Erythroblast (primary cell): ENCODE measurements at regions not wholly inside any gene's neighbourhood (a gene's known extent, or its start where the extent isn't known, plus 50 kb on each side); places are given as distances from the start of the nearest gene placed in this dataset.
"Not testable (repeated sequence)": the region's sequence is repeated elsewhere in the genome, so short reads cannot be mapped to it uniquely, and the experiment has no call there.

Experiments
- DNase-seq, 2 experiments: peaks; one replicate each; lab custom pipeline; 2025; lab: John Stamatoyannopoulos, UW
- GATA1 ChIP-seq: IDR thresholded peaks from 2 replicates; pipeline ENCODE4 v1.6.1; 2011; ENCODE audit warnings: low read depth, mild to moderate bottlenecking, control low read depth, low read length, moderate library complexity
- POLR2A ChIP-seq: IDR thresholded peaks from 2 replicates; pipeline ENCODE4 v1.6.1; 2011; ENCODE audit warnings: mild to moderate bottlenecking, low read length

DNA sequence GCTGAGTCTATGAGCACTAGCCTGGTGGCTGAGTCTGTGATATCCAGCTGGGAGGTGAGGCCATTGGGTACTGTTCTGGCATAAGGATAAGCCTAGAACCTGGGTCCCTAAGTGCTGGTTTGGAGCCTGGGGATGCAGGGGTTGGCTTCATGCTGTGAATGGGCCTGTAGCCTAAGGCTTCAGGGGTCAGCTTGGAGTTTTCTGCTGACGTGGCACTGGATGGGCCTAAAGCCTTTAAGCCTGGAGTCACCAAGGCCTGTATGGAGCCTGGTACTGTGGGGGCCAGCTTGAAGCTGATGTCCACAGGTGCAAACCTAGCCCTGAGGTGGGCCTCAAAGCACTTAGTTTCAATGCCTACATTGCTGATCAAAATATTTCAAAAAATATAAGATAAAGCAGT, 979.6 kb upstream of the POU3F4 start:
- DNase-seq = no peak
- no peak for TF ChIP-seq POLR2A
- TF ChIP-seq GATA1 = no peak

DNA sequence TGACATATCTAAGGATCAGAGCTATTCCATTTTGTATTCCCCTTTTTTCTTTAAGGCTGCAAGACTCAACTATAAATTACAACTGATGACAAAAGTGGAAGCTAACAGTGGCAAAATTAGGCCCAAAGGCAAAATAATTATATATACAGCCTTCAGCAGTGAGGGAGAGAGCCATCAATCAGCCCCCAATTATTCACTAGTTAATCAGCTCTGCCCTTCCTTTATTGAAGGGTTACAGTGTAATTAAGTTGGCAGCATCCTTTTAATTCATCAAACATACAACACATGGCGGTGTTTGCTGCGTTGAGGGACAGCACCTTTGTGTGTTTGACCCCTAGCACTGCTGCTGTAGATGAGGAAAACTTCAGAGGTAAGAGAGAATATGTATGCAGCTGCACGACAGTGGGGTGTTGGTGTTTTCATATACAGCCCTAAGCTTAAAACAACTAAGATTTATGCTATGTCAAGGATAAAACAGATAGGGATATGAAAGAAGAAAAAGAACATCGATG, 973.9 kb upstream of the POU3F4 start:
- TF ChIP-seq POLR2A = no peak
- no peak for TF ChIP-seq GATA1
- DNase-seq = no peak

DNA sequence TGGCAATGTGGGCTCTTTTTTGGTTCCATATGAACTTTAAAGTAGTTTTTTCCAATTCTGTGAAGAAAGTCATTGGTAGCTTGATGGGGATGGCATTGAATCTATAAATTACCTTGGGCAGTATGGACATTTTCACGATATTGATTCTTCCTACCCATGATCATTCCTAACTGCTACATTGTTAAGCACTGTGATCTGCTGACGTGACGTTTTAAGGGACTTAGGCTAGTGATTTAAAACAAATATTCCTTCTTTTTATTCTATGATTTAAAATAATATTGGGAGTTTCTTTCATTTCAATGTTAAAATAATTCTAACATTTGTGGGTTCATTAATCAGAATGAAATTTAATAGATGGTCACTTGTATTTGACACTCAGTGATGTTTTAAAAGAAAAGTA, 970.9 kb upstream of the POU3F4 start:
- not testable (repeated sequence) for DNase-seq

DNA sequence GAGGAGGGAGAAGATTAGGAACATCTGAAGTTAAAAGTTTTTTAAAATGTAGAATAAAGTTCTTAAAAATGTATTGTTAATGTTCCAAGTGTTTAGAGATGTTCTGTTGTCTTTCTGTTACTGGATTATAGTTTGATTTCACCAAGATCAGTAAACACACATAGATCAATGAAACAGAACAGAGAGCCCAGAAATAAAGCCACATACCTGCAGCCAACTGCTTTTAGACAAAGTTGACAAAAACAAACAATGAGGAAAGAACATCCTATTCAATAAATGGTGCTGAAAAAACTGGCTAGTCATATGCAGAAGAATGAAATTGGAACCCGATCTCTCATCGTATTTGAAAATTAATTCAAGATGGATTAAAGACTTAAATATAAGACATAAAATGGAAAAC, 966.3 kb upstream of the POU3F4 start:
- no peak for TF ChIP-seq POLR2A
- TF ChIP-seq GATA1 = no peak
- DNase-seq = no peak

DNA sequence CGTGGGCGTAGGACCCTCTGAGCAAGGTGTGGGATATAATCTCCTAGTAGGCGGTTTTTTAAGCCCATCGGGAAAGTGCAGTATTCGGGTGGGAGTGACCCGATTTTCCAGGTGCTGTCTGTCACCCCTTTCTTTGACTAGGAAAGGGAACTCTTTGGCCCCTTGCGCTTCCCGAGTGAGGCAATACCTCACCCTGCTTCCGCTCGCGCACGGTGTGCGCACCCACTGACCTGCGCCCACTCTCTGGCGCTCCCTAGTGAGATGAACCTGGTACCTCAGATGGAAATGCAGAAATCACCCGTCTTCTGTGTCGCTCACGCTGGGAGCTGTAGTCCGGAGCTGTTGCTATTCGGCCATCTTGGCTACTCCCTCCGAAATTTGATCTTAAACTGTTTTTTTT, 955.9 kb upstream of the POU3F4 start:
- DNase-seq = not testable (repeated sequence)

DNA sequence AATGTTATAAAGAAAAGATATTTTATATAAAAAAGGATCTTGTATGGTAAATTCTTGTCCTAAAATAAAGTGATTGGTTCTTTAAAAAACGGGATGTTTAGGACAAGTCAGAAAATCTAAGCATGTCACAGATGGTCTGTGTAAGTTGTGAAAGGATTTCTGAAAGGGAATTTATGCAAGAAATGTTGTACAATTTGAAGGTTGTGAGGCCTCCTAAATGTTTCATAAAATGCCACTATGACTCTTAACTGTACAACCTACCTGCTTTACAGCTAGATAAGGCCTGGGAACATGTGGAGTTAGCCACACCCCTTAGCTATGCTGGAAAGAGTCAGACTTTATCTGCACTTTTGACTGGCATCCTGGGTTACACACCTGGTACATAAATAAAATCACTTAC, 951.5 kb upstream of the POU3F4 start:
- DNase-seq = no peak
- TF ChIP-seq GATA1 (no peak), POLR2A (no peak)

DNA sequence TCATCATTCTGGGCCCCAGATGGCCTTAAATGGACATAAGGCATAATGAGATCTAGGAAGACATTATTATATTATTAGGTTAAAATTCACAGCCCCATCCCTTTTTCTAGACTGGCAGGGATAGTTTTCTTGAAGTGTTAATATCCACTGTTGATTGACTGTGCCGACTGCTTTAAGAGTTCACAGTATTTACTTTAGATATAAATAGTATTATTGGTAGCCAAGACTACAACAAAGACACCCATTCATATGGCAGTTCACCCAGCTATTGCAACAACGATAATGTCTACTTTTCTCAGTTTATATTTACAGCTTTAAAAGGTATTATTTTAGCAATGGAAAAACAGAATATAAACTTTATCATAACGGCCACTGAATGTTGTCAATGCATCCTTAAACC, 922.2 kb upstream of the POU3F4 start:
- DNase-seq = no peak
- TF ChIP-seq GATA1 = no peak
- no peak for TF ChIP-seq POLR2A

DNA sequence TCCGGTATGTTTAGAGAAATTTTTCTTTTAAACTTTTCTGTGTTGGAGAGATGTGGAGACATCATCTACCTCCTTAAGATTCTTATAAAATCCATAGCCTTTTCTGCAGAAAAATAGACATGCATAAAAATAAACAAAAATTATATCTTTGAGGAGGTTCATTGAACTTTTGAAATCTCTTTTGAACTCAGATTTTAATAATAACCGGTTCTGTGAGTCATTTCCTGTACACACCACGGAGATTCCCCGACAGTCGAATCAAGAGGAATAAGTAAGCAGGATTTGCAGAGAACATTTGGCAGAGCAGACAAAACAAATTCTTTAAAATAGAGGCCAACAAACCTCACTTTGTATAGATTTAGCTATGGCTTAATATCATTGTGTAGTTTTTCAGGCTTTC, 918.7 kb upstream of the POU3F4 start:
- DNase-seq = no peak
- no peak for TF ChIP-seq POLR2A
- no peak for TF ChIP-seq GATA1

DNA sequence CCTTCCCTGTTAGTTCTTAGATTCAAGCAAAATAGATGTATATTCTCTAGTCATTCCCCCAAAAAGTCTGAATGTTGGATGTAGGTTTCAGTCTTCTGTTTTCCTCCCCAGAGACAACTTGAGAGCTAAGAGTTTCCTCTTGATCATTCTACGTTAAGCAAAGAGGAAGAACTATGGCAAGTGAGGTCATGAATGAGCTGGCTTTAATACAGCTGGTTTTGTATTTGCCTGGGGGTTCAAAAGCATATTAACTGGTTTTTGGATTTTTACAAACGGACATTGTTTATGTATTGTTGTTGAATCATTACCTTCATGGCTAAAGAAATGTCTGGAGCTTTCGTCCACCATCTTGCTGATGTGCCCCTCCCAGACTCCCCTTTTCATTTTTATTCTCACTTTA, 916.7 kb upstream of the POU3F4 start:
- TF ChIP-seq GATA1 (no peak), POLR2A (no peak)
- DNase-seq = no peak

DNA sequence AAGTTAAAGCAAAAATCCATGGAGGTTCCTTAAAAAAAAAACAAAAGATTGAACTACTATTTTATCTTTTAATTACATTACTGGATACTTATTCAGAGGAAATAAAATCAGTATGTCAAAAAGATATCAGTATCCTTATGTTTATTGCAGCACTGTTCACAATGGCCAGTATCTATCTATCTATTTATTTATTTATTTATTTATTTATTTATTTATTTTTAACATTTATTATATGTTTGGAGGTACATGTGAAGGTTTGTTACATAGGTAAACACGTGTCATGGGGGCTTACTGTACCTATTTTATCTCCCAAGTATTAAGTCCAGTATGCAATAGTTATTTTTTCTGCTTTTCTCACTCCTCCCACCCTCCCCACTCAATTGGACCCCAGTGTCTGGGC, 881.1 kb upstream of the POU3F4 start:
- DNase-seq = no peak
- TF ChIP-seq GATA1 (no peak), POLR2A (no peak)

DNA sequence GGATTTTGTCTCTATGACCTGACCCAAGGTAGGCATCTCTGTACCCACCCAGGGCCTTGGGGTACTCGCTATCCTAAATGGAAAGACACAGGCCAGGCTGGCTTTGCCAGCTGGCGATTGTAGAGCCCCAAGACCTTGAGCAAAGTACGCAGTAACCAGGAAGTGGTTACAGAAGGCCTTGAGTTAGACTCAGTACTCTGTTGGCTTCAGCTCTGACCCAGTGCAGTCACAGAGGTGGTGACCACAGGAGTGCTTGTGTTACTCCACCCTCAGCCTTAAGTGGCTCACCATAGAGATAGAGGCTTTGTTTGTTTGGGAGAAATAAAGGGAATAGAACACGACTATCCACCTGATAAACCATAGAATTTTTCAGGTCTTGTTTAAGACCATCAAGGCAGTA, 880.5 kb upstream of the POU3F4 start:
- no peak for DNase-seq
- TF ChIP-seq GATA1 = no peak
- no peak for TF ChIP-seq POLR2A

DNA sequence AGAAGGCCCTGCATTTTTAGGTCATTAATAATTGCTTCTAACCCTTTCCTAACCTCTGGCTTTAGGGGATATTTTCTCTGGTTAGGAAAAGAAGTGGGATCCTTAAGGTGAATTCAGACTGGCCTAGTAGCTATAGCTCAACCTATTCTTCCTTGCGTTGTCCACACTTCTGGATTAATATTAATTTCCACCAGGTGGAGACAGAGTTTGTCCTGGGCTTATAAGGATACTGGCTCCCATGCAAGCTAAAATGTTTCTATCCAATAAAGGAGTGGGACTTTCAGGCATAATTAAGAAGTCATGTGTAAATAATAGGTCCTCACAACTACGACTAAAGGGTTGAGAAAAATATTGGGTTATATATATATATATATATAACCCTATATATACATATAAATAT, 860.0 kb upstream of the POU3F4 start:
- DNase-seq = no peak

DNA sequence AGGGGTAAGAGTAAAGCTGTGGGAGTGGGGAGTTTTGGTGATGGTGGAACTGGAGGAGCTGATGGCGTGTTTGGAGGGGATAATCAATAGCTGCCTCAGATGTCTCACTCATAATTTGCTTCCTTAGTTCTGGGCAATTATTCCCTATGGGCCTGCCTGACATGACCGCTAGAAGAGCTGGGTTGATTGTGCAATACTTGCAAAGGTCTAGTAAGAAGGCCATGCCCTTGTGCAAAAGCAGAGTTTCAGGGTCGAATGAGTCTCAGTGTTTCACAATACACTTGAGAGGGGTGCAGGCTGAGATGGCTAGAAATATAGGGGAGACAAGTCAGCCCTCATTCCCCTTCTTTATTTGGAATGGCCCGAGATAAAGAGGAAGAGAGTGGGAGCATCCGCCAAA, 858.4 kb upstream of the POU3F4 start:
- TF ChIP-seq GATA1 (no peak), POLR2A (no peak)

More for the DNA sequence above, 860.0 kb upstream of the POU3F4 start:
- TF ChIP-seq GATA1 (no peak), POLR2A (no peak)

DNA sequence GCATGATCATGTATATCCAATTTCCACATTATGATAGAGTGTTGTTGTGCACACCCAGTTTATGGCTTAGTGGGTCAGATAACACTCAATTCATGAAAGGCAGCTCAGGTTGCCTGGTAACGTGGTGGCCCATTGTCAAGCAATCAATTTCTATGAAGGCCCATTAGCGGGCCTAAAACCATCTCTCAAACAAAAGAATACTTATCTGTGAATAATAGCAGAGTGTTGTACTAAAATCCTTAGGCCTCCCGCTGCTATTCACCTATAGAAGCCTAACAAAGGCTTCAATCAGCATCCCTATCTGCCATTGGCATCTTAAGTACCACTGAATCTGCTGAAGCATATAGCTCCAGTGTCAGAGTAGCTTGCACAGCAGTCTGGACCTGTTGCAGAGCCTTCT, 849.6 kb upstream of the POU3F4 start:
- TF ChIP-seq GATA1 (no peak), POLR2A (no peak)
- no peak for DNase-seq

More for the DNA sequence above, 858.4 kb upstream of the POU3F4 start:
- DNase-seq = no peak

DNA sequence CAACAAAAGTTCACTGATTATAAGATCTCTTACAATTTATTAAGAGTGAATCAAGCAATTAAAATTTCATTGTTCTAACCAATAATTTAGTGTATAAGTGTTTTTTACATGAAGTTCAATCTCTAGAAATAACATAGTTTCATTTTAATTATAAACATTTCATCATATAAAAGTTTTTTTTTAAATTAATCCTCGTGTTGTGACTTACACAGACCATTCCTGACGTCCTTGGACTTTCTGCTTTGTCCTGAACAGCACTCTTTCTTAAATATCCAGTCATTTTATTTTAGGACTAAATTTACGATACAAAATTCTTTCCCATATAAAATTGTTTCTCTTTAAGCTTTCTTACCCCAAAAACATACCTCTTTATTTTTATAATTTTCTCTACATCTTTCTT, 841.7 kb upstream of the POU3F4 start:
- TF ChIP-seq POLR2A (no peak), GATA1 (no peak)
- no peak for DNase-seq

DNA sequence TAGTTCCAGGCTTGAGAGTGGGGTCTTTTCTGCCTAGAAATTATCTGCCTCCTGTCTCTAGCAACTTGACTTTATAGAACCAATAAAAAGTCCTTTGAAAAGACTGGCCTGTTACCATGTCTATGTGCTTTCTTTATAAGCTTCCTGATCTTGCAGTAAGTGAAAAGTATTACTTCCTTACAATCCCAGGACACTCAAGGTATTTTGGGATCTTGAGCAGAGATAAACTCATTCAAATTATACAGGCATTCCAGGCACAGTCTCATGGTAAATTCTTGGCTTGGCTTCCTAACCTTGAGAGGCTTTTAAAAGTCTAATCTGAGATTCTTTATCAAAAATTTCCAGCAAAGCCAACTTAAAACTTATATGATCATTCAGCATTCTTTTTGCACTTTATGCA, 833.0 kb upstream of the POU3F4 start:
- no peak for TF ChIP-seq GATA1
- TF ChIP-seq POLR2A = no peak
- DNase-seq = no peak

DNA sequence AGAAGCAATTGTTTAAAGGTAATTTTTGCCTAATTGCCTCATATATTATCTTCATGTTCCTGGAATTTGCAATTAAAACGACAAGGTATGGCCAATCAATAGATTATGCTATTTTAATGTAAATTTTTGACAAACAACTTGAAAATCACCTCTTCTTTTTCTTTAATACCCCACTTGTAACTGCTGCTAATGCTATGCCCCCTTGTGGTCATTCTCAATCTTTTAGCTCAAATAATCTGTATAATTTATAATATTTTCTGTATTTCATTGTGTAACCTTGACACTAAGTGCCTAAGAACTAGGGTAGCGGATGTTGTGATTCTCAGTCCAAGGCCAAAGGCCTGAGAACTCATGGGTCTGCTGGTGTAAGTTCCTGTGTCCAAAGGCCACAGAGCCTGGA, 831.7 kb upstream of the POU3F4 start:
- TF ChIP-seq POLR2A = no peak
- TF ChIP-seq GATA1 = no peak
- peak in 1 of 2 experiments; percentile 0 for DNase-seq
